ENCODE measurements at regions not wholly inside any gene's neighbourhood (a gene's known extent, or its start where the extent isn't known, plus 50 kb on each side); places are given as distances from the start of the nearest gene placed in this dataset.
"Not testable (repeated sequence)": the region's sequence is repeated elsewhere in the genome, so short reads cannot be mapped to it uniquely, and the experiment has no call there.

- TF ChIP-seq CTCF (IDR thresholded peaks at IDR 0.05); POLR2AphosphoS5 (IDR thresholded peaks at IDR 0.05; ENCODE audit: low read depth, low read length); REST (IDR thresholded peaks at IDR 0.05; ENCODE audit: insufficient read depth in 1 of 2, low read depth in 2 of 2, low read length in 1 of 2); SIN3A (IDR thresholded peaks at IDR 0.05; ENCODE audit: borderline replicate concordance, insufficient read depth, low read depth, low read length); TCF7L2 (IDR thresholded peaks at IDR 0.05; ENCODE audit: low read depth, low read length): not testable (repeated sequence)
Measured at GRCh38 chr12:73877291-73877690, 660.3 kb upstream of the ATXN7L3B start.

All from Panc1 (cell line).